CD4-positive, alpha-beta T cell (primary cell): ENCODE measurements at regions not wholly inside any gene's neighbourhood (a gene's known extent, or its start where the extent isn't known, plus 50 kb on each side); places are given as distances from the start of the nearest gene placed in this dataset.

Source experiments
- ATAC-seq: fragments of 200-7000 bp; cut with Tn5 transposase; one replicate; pipeline ENCODE4 v1.10.0; 2022; ENCODE audit warnings: mild to moderate bottlenecking; ENCODE audit not compliant: poor library complexity
- CTCF ChIA-PET: fragments of 350-600 bp; sonication (Branson Sonifier 250); formaldehyde crosslinking; loops from one replicate; lab custom pipeline; 2021; ENCODE audit warnings: antibody characterized with exemption, inconsistent platforms; lab: Charles Lee
- POLR2A ChIA-PET: fragments of 350-600 bp; sonication (Branson Sonifier 250); formaldehyde crosslinking; loops from one replicate; lab custom pipeline; 2021; ENCODE audit warnings: antibody characterized with exemption, inconsistent platforms; lab: Charles Lee
- DNase-seq, 14 experiments: peaks; one replicate each; pipeline ENCODE4 v3.0.0-alpha.2; 2013 to 2020; ENCODE audit warnings: mixed read lengths in 2 of 14
- H3K27ac ChIP-seq, 2 donors: one replicate each; pipeline versions ENCODE4 v1.5.1 to v1.7.0; 2013; ENCODE audit warnings: low read length in 2 of 2, low read depth in 1 of 2, mild to moderate bottlenecking in 1 of 2
- H3K27me3 ChIP-seq, 2 experiments: 1 replicate in 1 of 2; 2 replicates in 1 of 2; pipeline versions ENCODE4 v1.6.1 to v1.7.0; 2013; ENCODE audit warnings: low read length in 2 of 2, control low read depth in 1 of 2, mild to moderate bottlenecking in 1 of 2, moderate library complexity in 1 of 2; ENCODE audit not compliant: insufficient read depth in 2 of 2, control insufficient read depth in 1 of 2
- H3K36me3 ChIP-seq: one replicate; pipeline ENCODE4 v1.6.1; 2013; ENCODE audit warnings: low read length, control low read depth; ENCODE audit not compliant: insufficient read depth
- H3K4me1 ChIP-seq: one replicate; pipeline ENCODE4 v1.6.1; 2013; ENCODE audit warnings: low read length, control low read depth; ENCODE audit not compliant: insufficient read depth
- H3K4me3 ChIP-seq: one replicate; pipeline ENCODE4 v1.5.1; 2013; ENCODE audit warnings: mild to moderate bottlenecking, low read length, moderate library complexity
- H3K9me3 ChIP-seq, 2 experiments: 1 replicate in 1 of 2; 2 replicates in 1 of 2; pipeline versions ENCODE4 v1.6.1 to v1.7.0; 2013; ENCODE audit warnings: low read length in 2 of 2, mild to moderate bottlenecking in 2 of 2, control low read depth in 1 of 2, moderate library complexity in 1 of 2; ENCODE audit not compliant: control insufficient read depth in 1 of 2, insufficient read depth in 1 of 2
- H3K27ac Mint-ChIP-seq: one replicate; pipeline ENCODE4 v1.8.0; 2020; ENCODE audit warnings: mixed read lengths
- H3K27me3 Mint-ChIP-seq: one replicate; pipeline ENCODE4 v1.8.0; 2021; ENCODE audit warnings: mixed read lengths
- H3K36me3 Mint-ChIP-seq: one replicate; pipeline ENCODE4 v1.8.0; 2021; ENCODE audit warnings: low read depth, mixed read lengths
- H3K4me1 Mint-ChIP-seq: one replicate; pipeline ENCODE4 v1.8.0; 2021; ENCODE audit warnings: low read depth, mixed read lengths
- H3K4me3 Mint-ChIP-seq: one replicate; pipeline ENCODE4 v1.8.0; 2020; ENCODE audit warnings: mild to moderate bottlenecking, mixed read lengths
- H3K9me3 Mint-ChIP-seq: one replicate; pipeline ENCODE4 v1.8.0; 2020; ENCODE audit warnings: mixed read lengths
- CTCF ChIP-seq: fragments of 200-600 bp; IDR thresholded peaks from one replicate; pipeline ENCODE4 v1.8.0; 2022; ENCODE audit warnings: antibody characterized with exemption, mild to moderate bottlenecking
- intact Hi-C, 2 experiments: fragments of 100-400 bp; cut with DNase I in 1 of 2; cut with micrococcal nuclease in 1 of 2; formaldehyde crosslinking; loops; one replicate each; pipeline versions ENCODE4 v1.15.1 to v1.9.0; 2023 to 2025; cut with DNase I, micrococcal nuclease

DNA sequence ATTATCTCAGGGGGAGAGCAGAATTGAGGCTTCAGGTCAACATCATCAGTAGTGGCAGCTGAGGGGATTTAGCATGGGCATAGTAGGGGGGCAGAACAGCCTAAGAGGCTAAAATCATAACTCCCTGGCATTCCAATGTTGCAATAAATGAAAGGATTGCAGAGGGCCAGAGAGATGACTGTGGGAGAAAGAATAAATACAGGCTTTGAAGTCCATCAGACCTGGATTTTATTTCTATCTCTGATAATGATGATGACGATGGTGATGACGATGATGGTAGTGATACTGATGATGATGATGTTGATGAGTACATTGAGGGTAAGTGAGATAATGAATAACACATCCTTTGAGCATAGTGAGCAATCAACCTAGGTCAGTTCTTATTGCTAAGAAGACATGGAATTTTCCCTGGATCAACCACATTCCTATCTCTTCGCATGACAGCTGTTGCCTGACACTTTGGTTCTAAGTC lies 107.4 kb upstream of the CDH11 start:
- Mint-ChIP-seq H3K4me1 (no peaks in the 10 kb centered on the region), H3K27me3 (no peaks in the 10 kb centered on the region), H3K4me3 (no peak overlapping the region), H3K27ac (no peak overlapping the region), H3K36me3 (no peaks in the 10 kb centered on the region), H3K9me3 (peaks cover 3% of the 10 kb centered on the region)
- H3K4me3 ChIP-seq, result no peak overlapping the region
- no peaks in the 10 kb centered on the region for H3K4me1 ChIP-seq
- no peak overlapping the region for H3K27ac ChIP-seq
- POLR2A ChIA-PET, result no interaction called here
- H3K9me3 ChIP-seq, result no peaks in the 10 kb centered on the region
- intact Hi-C loops, result no loop called here
- no peak for ATAC-seq
- no peaks in the 10 kb centered on the region for H3K36me3 ChIP-seq
- CTCF ChIA-PET, result no interaction called here
- no peak for DNase-seq
- TF ChIP-seq CTCF, result no peak
- H3K27me3 ChIP-seq, result no peaks in the 10 kb centered on the region

- ATAC-seq (no peak), DNase-seq (no peak)
- Histone ChIP-seq H3K36me3 (no peaks in the 10 kb centered on the region), H3K4me3 (no peak overlapping the region), H3K27me3 (no peaks in the 10 kb centered on the region), H3K27ac (no peak overlapping the region), H3K4me1 (no peaks in the 10 kb centered on the region), H3K9me3 (no peaks in the 10 kb centered on the region)
- Mint-ChIP-seq H3K27ac (no peak overlapping the region), H3K27me3 (no peaks in the 10 kb centered on the region), H3K36me3 (no peaks in the 10 kb centered on the region), H3K4me1 (no peaks in the 10 kb centered on the region), H3K4me3 (no peak overlapping the region), H3K9me3 (peaks cover 7% of the 10 kb centered on the region)
- ChIA-PET CTCF (no interaction called here), POLR2A (interaction anchor here (0.6 kb wide), 1 partner anchor 13 kb away, joined by 3 read pairs; no protein-coding TSS in a partner anchor)
- no peak for TF ChIP-seq CTCF
- intact Hi-C loops, result no loop called here
Measured at GRCh38 chr16:65227150-65227835, 105.4 kb upstream of the CDH11 start.

GRCh38 chr16:65226077-65226476 lies 104.2 kb upstream of the CDH11 start:
- no peak overlapping the region for H3K27ac ChIP-seq
- no peaks in the 10 kb centered on the region for H3K27me3 Mint-ChIP-seq
- H3K27ac Mint-ChIP-seq, result no peak overlapping the region
- no peaks in the 10 kb centered on the region for H3K27me3 ChIP-seq
- CTCF ChIA-PET, result no interaction called here
- TF ChIP-seq CTCF, result no peak
- intact Hi-C loops, result no loop called here
- ATAC-seq (no peak), DNase-seq (no peak)
- POLR2A ChIA-PET, result no interaction called here
- peaks cover 7% of the 10 kb centered on the region for H3K9me3 Mint-ChIP-seq
- H3K36me3 Mint-ChIP-seq, result no peaks in the 10 kb centered on the region
- no peaks in the 10 kb centered on the region for H3K4me1 Mint-ChIP-seq
- no peak overlapping the region for H3K4me3 Mint-ChIP-seq
- H3K9me3 ChIP-seq, result no peaks in the 10 kb centered on the region
- H3K36me3 ChIP-seq, result no peaks in the 10 kb centered on the region
- H3K4me1 ChIP-seq, result no peaks in the 10 kb centered on the region
- H3K4me3 ChIP-seq, result no peak overlapping the region
